HG03558 (cell line): ENCODE measurements at regions not wholly inside any gene's neighbourhood (a gene's known extent, or its start where the extent isn't known, plus 50 kb on each side); places are given as distances from the start of the nearest gene placed in this dataset.
"Not testable (repeated sequence)": the region's sequence is repeated elsewhere in the genome, so short reads cannot be mapped to it uniquely, and the experiment has no call there.

ENCODE experiments used
- ATAC-seq: cut with Tn5 transposase; IDR thresholded peaks from one replicate; pipeline ENCODE4 v1.9.1; 2021; ENCODE audit warnings: moderate number of reproducible peaks; ENCODE audit not compliant: unreplicated experiment; ENCODE audit errors: extremely low read depth

GRCh38 chr18:35864916-35865315 lies 107.6 kb upstream of the RMP24 start:
- no peak for ATAC-seq

GRCh38 chr18:35868915-35869314 lies 103.6 kb upstream of the RMP24 start:
- no peak for ATAC-seq

- no peak for ATAC-seq
Observed at GRCh38 chr18:35871337-35871736, 101.1 kb upstream of the RMP24 start.

- no peak for ATAC-seq
Observed at GRCh38 chr18:35875566-35875965, 96.9 kb upstream of the RMP24 start.

GRCh38 chr18:35876243-35876642 lies 96.2 kb upstream of the RMP24 start:
- ATAC-seq: no peak

GRCh38 chr18:35880788-35881455 lies 91.6 kb upstream of the RMP24 start:
- ATAC-seq: no peak

- no peak for ATAC-seq
Observed at GRCh38 chr18:35888329-35888728, 84.2 kb upstream of the RMP24 start.

- ATAC-seq: no peak
Observed at GRCh38 chr18:35889677-35890076, 82.8 kb upstream of the RMP24 start.

- ATAC-seq: no peak
Observed at GRCh38 chr18:35890323-35890722, 82.2 kb upstream of the RMP24 start.

GRCh38 chr18:35892118-35892517 lies 80.4 kb upstream of the RMP24 start:
- ATAC-seq: no peak

GRCh38 chr18:35897481-35897880 lies 75.0 kb upstream of the RMP24 start:
- not testable (repeated sequence) for ATAC-seq

- no peak for ATAC-seq
Observed at GRCh38 chr18:35904389-35905037, 68.0 kb upstream of the RMP24 start.

- ATAC-seq: no peak
Observed at GRCh38 chr18:35905436-35905835, 67.0 kb upstream of the RMP24 start.

- ATAC-seq: not testable (repeated sequence)
Observed at GRCh38 chr18:35906291-35906690, 66.2 kb upstream of the RMP24 start.

GRCh38 chr18:35910327-35910726 lies 62.2 kb upstream of the RMP24 start:
- no peak for ATAC-seq

GRCh38 chr18:35912332-35912731 lies 60.1 kb upstream of the RMP24 start:
- no peak for ATAC-seq

GRCh38 chr18:35915056-35915455 lies 57.4 kb upstream of the RMP24 start:
- no peak for ATAC-seq

- no peak for ATAC-seq
Observed at GRCh38 chr18:35917043-35917442, 55.4 kb upstream of the RMP24 start.

- ATAC-seq: no peak
Observed at GRCh38 chr18:35918564-35918963, 53.9 kb upstream of the RMP24 start.

- ATAC-seq: no peak
Observed at GRCh38 chr18:35919179-35919578, 53.3 kb upstream of the RMP24 start.

GRCh38 chr18:35920623-35921022 lies 51.9 kb upstream of the RMP24 start:
- no peak for ATAC-seq
